ENCODE measurements at regions not wholly inside any gene's neighbourhood (a gene's known extent, or its start where the extent isn't known, plus 50 kb on each side); places are given as distances from the start of the nearest gene placed in this dataset.
"Not testable (repeated sequence)": the region's sequence is repeated elsewhere in the genome, so short reads cannot be mapped to it uniquely, and the experiment has no call there.

DNA sequence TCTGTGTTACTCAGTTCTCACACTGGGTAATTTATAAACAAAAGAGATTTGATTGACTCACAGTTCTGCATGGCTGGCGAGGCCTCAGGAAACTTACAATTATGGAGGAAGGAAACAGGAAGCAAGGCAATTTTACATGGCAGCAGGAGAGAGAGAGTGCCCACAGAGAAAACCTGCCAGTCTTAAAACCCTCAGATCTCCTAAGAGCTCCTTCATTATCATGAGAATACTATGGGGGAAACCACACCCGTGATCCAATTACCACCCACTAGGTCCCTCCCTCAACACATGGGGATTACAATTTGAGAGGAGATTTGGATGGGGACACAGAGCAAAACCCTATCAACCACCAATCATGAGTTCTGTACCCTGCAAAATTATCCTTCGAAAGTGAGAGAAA, 1180.8 kb downstream of the JRKL start:
- Mint-ChIP-seq H3K4me1 (no peaks in the 10 kb centered on the region), H3K9me3 (peaks cover 2 to 17% (median 13%) of the 10 kb centered on the region in 7 donors), H3K36me3 (no peaks in the 10 kb centered on the region), H3K27me3 (ENCODE audit: low read depth in 3 of 3) (no peaks in the 10 kb centered on the region), H3K4me3 (no peak overlapping the region), H3K27ac (no peak overlapping the region)
- H2AFZ ChIP-seq (ENCODE audit: insufficient read depth, low read depth, low read length, poor library complexity, severe bottlenecking), result no peak overlapping the region
- WGBS (ENCODE audit: insufficient coverage), result 100% methylated on average over 1 of the region's 3 CpGs
- no peaks in the 10 kb centered on the region for H3K27me3 ChIP-seq (ENCODE audit: control insufficient read depth in 2 of 2, insufficient read depth in 2 of 2, low read length in 2 of 2)
- intact Hi-C loops (cut with micrococcal nuclease), result no loop called here
- no peak for DNase-seq
- no peak overlapping the region for H3K4me2 ChIP-seq (replicated peaks; ENCODE audit: extremely low read depth, low read length, poor library complexity, severe bottlenecking)
- TF ChIP-seq, protein P1, sequence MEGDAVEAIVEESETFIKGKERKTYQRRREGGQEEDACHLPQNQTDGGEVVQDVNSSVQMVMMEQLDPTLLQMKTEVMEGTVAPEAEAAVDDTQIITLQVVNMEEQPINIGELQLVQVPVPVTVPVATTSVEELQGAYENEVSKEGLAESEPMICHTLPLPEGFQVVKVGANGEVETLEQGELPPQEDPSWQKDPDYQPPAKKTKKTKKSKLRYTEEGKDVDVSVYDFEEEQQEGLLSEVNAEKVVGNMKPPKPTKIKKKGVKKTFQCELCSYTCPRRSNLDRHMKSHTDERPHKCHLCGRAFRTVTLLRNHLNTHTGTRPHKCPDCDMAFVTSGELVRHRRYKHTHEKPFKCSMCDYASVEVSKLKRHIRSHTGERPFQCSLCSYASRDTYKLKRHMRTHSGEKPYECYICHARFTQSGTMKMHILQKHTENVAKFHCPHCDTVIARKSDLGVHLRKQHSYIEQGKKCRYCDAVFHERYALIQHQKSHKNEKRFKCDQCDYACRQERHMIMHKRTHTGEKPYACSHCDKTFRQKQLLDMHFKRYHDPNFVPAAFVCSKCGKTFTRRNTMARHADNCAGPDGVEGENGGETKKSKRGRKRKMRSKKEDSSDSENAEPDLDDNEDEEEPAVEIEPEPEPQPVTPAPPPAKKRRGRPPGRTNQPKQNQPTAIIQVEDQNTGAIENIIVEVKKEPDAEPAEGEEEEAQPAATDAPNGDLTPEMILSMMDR (IDR thresholded peaks at IDR 0.05), result no peak
- H3K4me1 ChIP-seq (ENCODE audit: control insufficient read depth in 1 of 2, insufficient read depth in 2 of 2, low read length in 2 of 2), result no peaks in the 10 kb centered on the region
- H3K4me3 ChIP-seq (replicated peaks in 1 of 3; ENCODE audit: low read depth in 2 of 3, low read length in 3 of 3), result no peak overlapping the region
- no peaks in the 10 kb centered on the region for H4K20me1 ChIP-seq (ENCODE audit: insufficient read depth, low read length)
- H3K9ac ChIP-seq (ENCODE audit: insufficient read depth, low read length, poor library complexity, severe bottlenecking), result no peak overlapping the region
- peaks cover 6 to 13% of the 10 kb centered on the region in 2 donors for H3K9me3 ChIP-seq (replicated peaks in 1 of 2; ENCODE audit: control insufficient read depth in 1 of 2, insufficient read depth in 1 of 2, low read length in 2 of 2)
- no peaks in the 10 kb centered on the region for H3K79me2 ChIP-seq (ENCODE audit: insufficient read depth, low read length)
- H3K36me3 ChIP-seq (replicated peaks in 1 of 2; ENCODE audit: control insufficient read depth in 1 of 2, insufficient read depth in 2 of 2, low read length in 2 of 2), result no peaks in the 10 kb centered on the region
- H3K27ac ChIP-seq (ENCODE audit: low read depth in 1 of 2, low read length in 2 of 2), result no peak overlapping the region

DNA sequence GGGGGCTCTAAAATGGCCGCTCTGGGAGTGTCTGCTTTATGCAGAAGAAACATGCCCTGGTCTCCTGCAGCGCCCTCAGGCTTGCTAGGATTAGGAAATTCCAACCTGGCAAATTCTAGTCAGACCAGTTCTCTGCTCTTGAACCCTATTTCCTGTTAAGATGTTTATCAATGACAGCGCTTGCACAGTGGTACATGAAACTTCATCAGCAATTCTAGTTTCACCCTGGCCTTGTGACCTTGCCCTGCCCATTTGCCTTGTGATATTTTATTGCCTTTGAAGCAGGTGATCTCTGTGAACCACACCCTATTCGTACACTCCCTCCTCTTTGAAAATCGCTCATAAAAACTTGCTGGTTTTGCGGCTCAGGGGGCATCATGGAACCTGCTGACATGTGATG, 1184.0 kb downstream of the JRKL start:
- H2AFZ ChIP-seq (ENCODE audit: insufficient read depth, low read depth, low read length, poor library complexity, severe bottlenecking); H3K36me3 Mint-ChIP-seq; DNase-seq; H3K27ac Mint-ChIP-seq; H3K4me3 ChIP-seq (replicated peaks in 1 of 3; ENCODE audit: low read depth in 2 of 3, low read length in 3 of 3); H3K4me2 ChIP-seq (replicated peaks; ENCODE audit: extremely low read depth, low read length, poor library complexity, severe bottlenecking); H3K9me3 ChIP-seq (replicated peaks in 1 of 2; ENCODE audit: control insufficient read depth in 1 of 2, insufficient read depth in 1 of 2, low read length in 2 of 2); H3K27me3 Mint-ChIP-seq (ENCODE audit: low read depth in 3 of 3); intact Hi-C loops (cut with micrococcal nuclease); H3K4me3 Mint-ChIP-seq; H3K4me1 Mint-ChIP-seq; H3K27me3 ChIP-seq (ENCODE audit: control insufficient read depth in 2 of 2, insufficient read depth in 2 of 2, low read length in 2 of 2); H3K36me3 ChIP-seq (replicated peaks in 1 of 2; ENCODE audit: control insufficient read depth in 1 of 2, insufficient read depth in 2 of 2, low read length in 2 of 2); H3K9ac ChIP-seq (ENCODE audit: insufficient read depth, low read length, poor library complexity, severe bottlenecking); H3K4me1 ChIP-seq (ENCODE audit: control insufficient read depth in 1 of 2, insufficient read depth in 2 of 2, low read length in 2 of 2); H4K20me1 ChIP-seq (ENCODE audit: insufficient read depth, low read length); H3K27ac ChIP-seq (ENCODE audit: low read depth in 1 of 2, low read length in 2 of 2); H3K79me2 ChIP-seq (ENCODE audit: insufficient read depth, low read length): not testable (repeated sequence)
- H3K9me3 Mint-ChIP-seq, result peaks cover 2 to 12% (median 5%) of the 10 kb centered on the region in 7 donors
- 84% methylated on average over 4 of the region's 6 CpGs for WGBS (ENCODE audit: insufficient coverage)

All from CD14-positive monocyte (primary cell).